Thyroid gland (tissue), 4 donors: ENCODE measurements at regions not wholly inside any gene's neighbourhood (a gene's known extent, or its start where the extent isn't known, plus 50 kb on each side); places are given as distances from the start of the nearest gene placed in this dataset.

ENCODE experiments used
- DNase-seq, 2 donors: peaks; one replicate each; pipeline ENCODE4 v3.0.0-alpha.2; 2019
- H3K27ac ChIP-seq, 3 donors: fragments of 200-600 bp; sonication (generic); 1 replicate in 2 of 3; 2 replicates in 1 of 3; pipeline ENCODE4 v1.5.1; 2016 to 2019; ENCODE audit warnings: mild to moderate bottlenecking in 1 of 3, moderate library complexity in 1 of 3
- H3K27me3 ChIP-seq: fragments of 200-600 bp; sonication (generic); one replicate; pipeline ENCODE4 v1.5.1; 2019
- H3K36me3 ChIP-seq, 2 donors: fragments of 200-600 bp; sonication (generic); one replicate each; pipeline ENCODE4 v1.5.1; 2016 to 2019
- H3K4me1 ChIP-seq, 2 donors: fragments of 200-600 bp; sonication (generic); one replicate each; pipeline ENCODE4 v1.5.1; 2017 to 2019
- H3K4me3 ChIP-seq, 3 donors: fragments of 200-600 bp; sonication (generic); replicated peaks in 1 of 3; 1 replicate in 2 of 3; 2 replicates in 1 of 3; pipeline ENCODE4 v1.5.1; 2016; ENCODE audit warnings: mild to moderate bottlenecking in 1 of 3
- H3K9me3 ChIP-seq: fragments of 200-600 bp; sonication (generic); one replicate; pipeline ENCODE4 v1.5.1; 2017
- CTCF ChIP-seq, 6 experiments: fragments of 200-600 bp in 3 of 6; fragments of 450-650 bp in 3 of 6; sonication (generic) in 3 of 6; IDR thresholded peaks; one replicate each; pipeline ENCODE4 v1.5.1; 2016 to 2019; ENCODE audit warnings: antibody characterized with exemption in 6 of 6, mild to moderate bottlenecking in 2 of 6, inconsistent platforms in 1 of 6, moderate library complexity in 1 of 6
- POLR2A ChIP-seq, 2 donors: fragments of 450-650 bp; IDR thresholded peaks; one replicate each; pipeline ENCODE4 v1.6.1; 2017; ENCODE audit warnings: antibody characterized with exemption in 2 of 2, mild to moderate bottlenecking in 2 of 2, moderate library complexity in 1 of 2
- WGBS, 2 donors: methylation state at CpG; one replicate each; pipeline ENCODE4 v1.1.5; 2017; 5-methylcytosine and 5-hydroxymethylcytosine counted together
- intact Hi-C: fragments of 100-400 bp; cut with DNase I; formaldehyde crosslinking; loops from one replicate; pipeline ENCODE4 v1.15.1; 2023

- intact Hi-C loops = no loop called here
- DNase-seq = no peak
- Histone ChIP-seq H3K9me3 (no peaks in the 10 kb centered on the region), H3K4me3 (no peak overlapping the region), H3K27ac (no peak overlapping the region), H3K27me3 (no peaks in the 10 kb centered on the region), H3K36me3 (no peaks in the 10 kb centered on the region), H3K4me1 (no peaks in the 10 kb centered on the region)
- TF ChIP-seq CTCF (IDR thresholded peaks at IDR 0.05) = no peak
- no peak for TF ChIP-seq POLR2A (IDR thresholded peaks at IDR 0.05)
Observed at GRCh38 chr3:74442683-74443082, 171.8 kb downstream of the CNTN3 start.

GRCh38 chr3:74442068-74442467 is 172.4 kb downstream of the CNTN3 start:
- no peaks in the 10 kb centered on the region for H3K9me3 ChIP-seq
- H3K27me3 ChIP-seq = no peaks in the 10 kb centered on the region
- H3K27ac ChIP-seq = no peak overlapping the region
- H3K4me3 ChIP-seq = no peak overlapping the region
- intact Hi-C loops = no loop called here
- TF ChIP-seq CTCF (IDR thresholded peaks at IDR 0.05) = no peak
- TF ChIP-seq POLR2A (IDR thresholded peaks at IDR 0.05) = no peak
- no peak for DNase-seq
- no peaks in the 10 kb centered on the region for H3K4me1 ChIP-seq
- no peaks in the 10 kb centered on the region for H3K36me3 ChIP-seq
- WGBS, 2 donors = 83 to 86% methylated on average over 2 of the region's 2 CpGs

GRCh38 chr3:74436184-74436583 is 178.3 kb downstream of the CNTN3 start:
- no peaks in the 10 kb centered on the region for H3K4me1 ChIP-seq
- H3K4me3 ChIP-seq = no peak overlapping the region
- no peaks in the 10 kb centered on the region for H3K36me3 ChIP-seq
- intact Hi-C loops = no loop called here
- H3K27me3 ChIP-seq = no peaks in the 10 kb centered on the region
- H3K9me3 ChIP-seq = no peaks in the 10 kb centered on the region
- WGBS, 2 donors = 86 to 95% methylated on average over 4 of the region's 4 CpGs
- TF ChIP-seq POLR2A (IDR thresholded peaks at IDR 0.05) (no peak), CTCF (IDR thresholded peaks at IDR 0.05) (no peak)
- DNase-seq = no peak
- H3K27ac ChIP-seq = no peak overlapping the region

GRCh38 chr3:74435631-74436030 is 178.8 kb downstream of the CNTN3 start:
- Histone ChIP-seq H3K36me3 (no peaks in the 10 kb centered on the region), H3K4me3 (no peak overlapping the region), H3K9me3 (no peaks in the 10 kb centered on the region), H3K4me1 (no peaks in the 10 kb centered on the region), H3K27ac (no peak overlapping the region), H3K27me3 (no peaks in the 10 kb centered on the region)
- TF ChIP-seq POLR2A (IDR thresholded peaks at IDR 0.05) = no peak
- no peak for TF ChIP-seq CTCF (IDR thresholded peaks at IDR 0.05)
- intact Hi-C loops = no loop called here
- DNase-seq = no peak
- WGBS, 2 donors = 63 to 83% methylated on average over 3 of the region's 3 CpGs

GRCh38 chr3:74434406-74434805 is 180.1 kb downstream of the CNTN3 start:
- intact Hi-C loops = no loop called here
- H3K27ac ChIP-seq = no peak overlapping the region
- DNase-seq = no peak
- H3K27me3 ChIP-seq = no peaks in the 10 kb centered on the region
- no peaks in the 10 kb centered on the region for H3K4me1 ChIP-seq
- WGBS, 2 donors = 63 to 72% methylated on average over 2 of the region's 2 CpGs
- TF ChIP-seq CTCF (IDR thresholded peaks at IDR 0.05) (no peak), POLR2A (IDR thresholded peaks at IDR 0.05) (no peak)
- H3K9me3 ChIP-seq = no peaks in the 10 kb centered on the region
- H3K4me3 ChIP-seq = no peak overlapping the region
- no peaks in the 10 kb centered on the region for H3K36me3 ChIP-seq
